K562 (cell line): ENCODE measurements at regions not wholly inside any gene's neighbourhood (a gene's known extent, or its start where the extent isn't known, plus 50 kb on each side); places are given as distances from the start of the nearest gene placed in this dataset.

Experiments
- ARID2 ChIP-seq: fragments of 450-650 bp; IDR thresholded peaks from 2 replicates; pipeline ENCODE4 v1.6.1; 2017; ENCODE audit warnings: antibody characterized with exemption, mild to moderate bottlenecking
- ETV1 ChIP-seq: fragments of 450-650 bp; conservative IDR thresholded peaks from 2 replicates; pipeline ENCODE4 v1.6.1; 2016; ENCODE audit warnings: missing genetic modification characterization, control low read depth, low read depth, missing compliant biosample characterization
- HNRNPLL ChIP-seq: fragments of 200-400 bp; formaldehyde crosslinking; IDR thresholded peaks from 2 replicates; pipeline ENCODE4 v1.6.1; 2017; ENCODE audit warnings: low read length, low read depth, mild to moderate bottlenecking; ENCODE audit not compliant: poor library complexity, severe bottlenecking
- MXI1 ChIP-seq: IDR thresholded peaks from 2 replicates; pipeline ENCODE4 v1.6.1; 2011; ENCODE audit warnings: low read depth, mild to moderate bottlenecking, improper control_type of control experiment, low read length
- ZFP30 ChIP-seq: fragments of 250-450 bp; sonication (Bioruptor Pico); IDR thresholded peaks from 2 replicates; pipeline ENCODE4 v1.8.0; 2022; ENCODE audit warnings: moderate library complexity, mild to moderate bottlenecking, inconsistent platforms, borderline replicate concordance
- ZFX ChIP-seq: sonication (generic); formaldehyde crosslinking; IDR thresholded peaks from 2 replicates; pipeline ENCODE4 v1.8.0; 2022; ENCODE audit warnings: mild to moderate bottlenecking, missing genetic modification reagents, moderate library complexity
- ZNF311 ChIP-seq: fragments of 250-450 bp; sonication (Bioruptor Pico); IDR thresholded peaks from 2 replicates; pipeline ENCODE4 v1.4.0; 2020; ENCODE audit warnings: mild to moderate bottlenecking, moderate library complexity
- TF ChIP-seq, protein P1 (sequence below): sonication (generic); formaldehyde crosslinking; IDR thresholded peaks from 2 replicates; pipeline ENCODE4 v1.8.0; 2022; ENCODE audit warnings: mild to moderate bottlenecking, missing genetic modification reagents, borderline replicate concordance

- TF ChIP-seq, protein P1, sequence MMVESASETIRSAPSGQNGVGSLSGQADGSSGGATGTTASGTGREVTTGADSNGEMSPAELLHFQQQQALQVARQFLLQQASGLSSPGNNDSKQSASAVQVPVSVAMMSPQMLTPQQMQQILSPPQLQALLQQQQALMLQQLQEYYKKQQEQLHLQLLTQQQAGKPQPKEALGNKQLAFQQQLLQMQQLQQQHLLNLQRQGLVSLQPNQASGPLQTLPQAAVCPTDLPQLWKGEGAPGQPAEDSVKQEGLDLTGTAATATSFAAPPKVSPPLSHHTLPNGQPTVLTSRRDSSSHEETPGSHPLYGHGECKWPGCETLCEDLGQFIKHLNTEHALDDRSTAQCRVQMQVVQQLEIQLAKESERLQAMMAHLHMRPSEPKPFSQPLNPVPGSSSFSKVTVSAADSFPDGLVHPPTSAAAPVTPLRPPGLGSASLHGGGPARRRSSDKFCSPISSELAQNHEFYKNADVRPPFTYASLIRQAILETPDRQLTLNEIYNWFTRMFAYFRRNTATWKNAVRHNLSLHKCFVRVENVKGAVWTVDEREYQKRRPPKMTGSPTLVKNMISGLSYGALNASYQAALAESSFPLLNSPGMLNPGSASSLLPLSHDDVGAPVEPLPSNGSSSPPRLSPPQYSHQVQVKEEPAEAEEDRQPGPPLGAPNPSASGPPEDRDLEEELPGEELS (CRISPR knock-in tag): no peak
- TF ChIP-seq ZNF311 (CRISPR knock-in tag): no peak
- no peak for TF ChIP-seq ARID2
- no peak for TF ChIP-seq ZFP30
- no peak for TF ChIP-seq MXI1
- TF ChIP-seq ETV1: no peak
- no peak for TF ChIP-seq ZFX (CRISPR knock-in tag)
- no peak for TF ChIP-seq HNRNPLL
These were observed 517.3 kb upstream of the RORB start for GRCh38 chr9:73979894-73980264.
